GM06990 (cell line): ENCODE measurements at regions not wholly inside any gene's neighbourhood (a gene's known extent, or its start where the extent isn't known, plus 50 kb on each side); places are given as distances from the start of the nearest gene placed in this dataset.

Experiments
- DNase-seq: peaks from one replicate; pipeline ENCODE4 v3.0.0-alpha.2; 2011; ENCODE audit not compliant: insufficient read length; ENCODE audit errors: extremely low read depth
- H3K27me3 ChIP-seq: replicated peaks from 2 replicates; pipeline ENCODE4 v1.6.0; 2011; ENCODE audit warnings: low read length; ENCODE audit not compliant: control insufficient read depth, insufficient read depth
- H3K36me3 ChIP-seq: 2 replicates; pipeline ENCODE4 v1.5.1; 2011; ENCODE audit warnings: low read length; ENCODE audit not compliant: control insufficient read depth, insufficient read depth
- H3K4me3 ChIP-seq: replicated peaks from 2 replicates; pipeline ENCODE4 v1.5.1; 2011; ENCODE audit warnings: low read depth, mild to moderate bottlenecking, control low read depth, low read length
- TF ChIP-seq, protein P1 (sequence below): IDR thresholded peaks from 2 replicates; pipeline ENCODE4 v1.5.1; 2011; ENCODE audit warnings: low read length, control low read depth, mild to moderate bottlenecking, inconsistent platforms; ENCODE audit not compliant: insufficient read depth, poor library complexity, severe bottlenecking

DNA sequence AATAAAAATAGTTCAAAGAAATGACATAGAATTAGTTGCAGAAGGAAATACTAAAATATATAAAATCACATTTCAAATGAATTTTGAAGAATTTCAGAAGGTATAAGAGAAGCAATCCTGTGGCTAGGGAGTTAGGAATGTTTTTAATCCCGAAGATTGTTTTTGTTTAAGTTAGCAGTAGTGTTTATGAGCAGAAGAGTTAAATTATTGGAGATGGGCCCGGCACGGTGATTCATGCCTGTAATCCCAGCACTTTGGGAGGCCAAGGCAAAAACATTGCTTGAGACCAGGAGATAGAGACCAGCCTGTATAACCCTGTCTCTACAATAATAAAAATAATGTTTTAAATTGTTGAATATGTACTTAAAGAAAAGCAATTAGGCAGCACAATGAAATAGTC, 432.5 kb downstream of the MFSD1 start:
- Histone ChIP-seq H3K4me3 (no peak overlapping the region), H3K27me3 (no peaks in the 10 kb centered on the region), H3K36me3 (no peaks in the 10 kb centered on the region)
- DNase-seq = no peak
- TF ChIP-seq, protein P1, sequence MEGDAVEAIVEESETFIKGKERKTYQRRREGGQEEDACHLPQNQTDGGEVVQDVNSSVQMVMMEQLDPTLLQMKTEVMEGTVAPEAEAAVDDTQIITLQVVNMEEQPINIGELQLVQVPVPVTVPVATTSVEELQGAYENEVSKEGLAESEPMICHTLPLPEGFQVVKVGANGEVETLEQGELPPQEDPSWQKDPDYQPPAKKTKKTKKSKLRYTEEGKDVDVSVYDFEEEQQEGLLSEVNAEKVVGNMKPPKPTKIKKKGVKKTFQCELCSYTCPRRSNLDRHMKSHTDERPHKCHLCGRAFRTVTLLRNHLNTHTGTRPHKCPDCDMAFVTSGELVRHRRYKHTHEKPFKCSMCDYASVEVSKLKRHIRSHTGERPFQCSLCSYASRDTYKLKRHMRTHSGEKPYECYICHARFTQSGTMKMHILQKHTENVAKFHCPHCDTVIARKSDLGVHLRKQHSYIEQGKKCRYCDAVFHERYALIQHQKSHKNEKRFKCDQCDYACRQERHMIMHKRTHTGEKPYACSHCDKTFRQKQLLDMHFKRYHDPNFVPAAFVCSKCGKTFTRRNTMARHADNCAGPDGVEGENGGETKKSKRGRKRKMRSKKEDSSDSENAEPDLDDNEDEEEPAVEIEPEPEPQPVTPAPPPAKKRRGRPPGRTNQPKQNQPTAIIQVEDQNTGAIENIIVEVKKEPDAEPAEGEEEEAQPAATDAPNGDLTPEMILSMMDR = no peak

DNA sequence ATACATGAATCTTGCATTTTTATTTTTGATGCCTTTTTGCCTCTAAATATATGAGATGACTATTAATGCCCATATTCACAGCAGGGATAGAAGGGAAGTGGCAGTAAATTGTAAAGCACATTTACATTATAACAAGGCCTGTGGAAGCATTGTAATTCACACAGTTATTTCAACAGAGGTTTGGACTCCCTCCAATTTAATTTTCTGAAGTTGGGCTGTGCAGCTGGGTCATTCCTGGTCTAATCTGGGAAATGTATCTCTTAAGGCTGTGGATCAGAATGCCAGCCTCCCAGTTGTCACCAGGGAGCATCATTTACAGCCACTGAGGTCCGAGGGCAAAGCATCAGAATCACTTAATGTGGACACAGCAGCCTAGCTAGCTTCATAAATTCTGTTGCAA, 434.5 kb downstream of the MFSD1 start:
- H3K4me3 ChIP-seq = no peak overlapping the region
- no peak for DNase-seq
- TF ChIP-seq, protein P1 = no peak
- no peaks in the 10 kb centered on the region for H3K36me3 ChIP-seq
- no peaks in the 10 kb centered on the region for H3K27me3 ChIP-seq

DNA sequence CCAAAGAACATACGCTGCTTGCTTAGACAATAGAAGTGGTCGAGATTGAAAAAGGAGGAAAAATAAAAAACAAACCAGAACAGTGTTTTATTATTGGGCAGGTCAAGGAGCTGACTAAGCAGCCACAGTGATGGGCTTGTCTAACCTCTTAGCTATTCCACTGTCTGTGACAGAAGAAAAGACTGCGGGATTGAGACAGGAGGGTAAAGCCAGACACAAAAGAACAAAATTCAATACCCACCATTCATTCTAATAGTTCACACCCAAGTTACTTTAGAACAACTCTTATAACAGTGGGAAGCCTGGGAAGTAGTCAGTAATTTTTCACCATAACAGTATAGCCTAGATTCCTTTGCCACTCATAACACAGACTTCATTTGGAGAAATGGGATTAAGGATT, 435.4 kb downstream of the MFSD1 start:
- TF ChIP-seq, protein P1 = no peak
- Histone ChIP-seq H3K4me3 (no peak overlapping the region), H3K27me3 (no peaks in the 10 kb centered on the region), H3K36me3 (no peaks in the 10 kb centered on the region)
- DNase-seq = no peak

DNA sequence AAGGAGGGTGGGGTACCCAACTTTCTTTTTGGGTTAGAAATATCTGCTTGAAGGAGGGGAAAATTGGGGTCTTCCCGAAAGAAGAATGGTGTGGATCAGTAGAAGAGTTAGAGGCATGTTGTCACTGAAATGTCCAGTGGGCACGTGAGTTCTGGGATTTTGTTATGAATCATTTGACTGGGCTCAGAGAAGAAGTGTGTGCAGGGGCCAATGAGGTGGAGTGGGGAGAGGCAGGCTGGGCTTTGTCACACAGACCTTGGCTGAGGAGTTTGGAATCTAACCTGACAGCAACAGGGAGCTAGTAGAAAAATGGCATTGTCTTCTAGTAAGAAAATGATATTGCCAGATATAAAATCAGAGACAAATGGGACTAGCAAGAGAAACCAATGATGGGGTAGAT, 436.8 kb downstream of the MFSD1 start:
- TF ChIP-seq, protein P1 = no peak
- no peak for DNase-seq
- Histone ChIP-seq H3K27me3 (no peaks in the 10 kb centered on the region), H3K4me3 (no peak overlapping the region), H3K36me3 (no peaks in the 10 kb centered on the region)

DNA sequence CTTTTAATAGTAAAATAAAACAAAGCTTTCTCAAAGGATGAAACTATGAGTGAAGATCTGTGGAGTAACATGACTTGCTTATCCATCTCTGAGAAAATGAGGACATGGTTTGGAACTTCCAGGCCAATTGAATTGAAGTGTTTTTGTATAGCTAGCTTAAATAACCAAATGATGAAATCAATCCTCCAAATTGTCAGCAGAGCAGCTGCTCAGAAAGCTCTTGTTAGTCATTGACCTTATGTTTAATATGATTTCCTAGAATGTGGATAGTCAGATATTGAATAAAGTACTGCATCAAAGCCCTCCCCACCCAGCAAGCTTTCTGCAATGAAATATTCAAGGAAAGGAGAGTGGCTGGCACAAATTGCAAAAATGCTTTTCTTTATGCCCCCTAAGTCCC, 437.2 kb downstream of the MFSD1 start:
- Histone ChIP-seq H3K36me3 (no peaks in the 10 kb centered on the region), H3K4me3 (no peak overlapping the region), H3K27me3 (no peaks in the 10 kb centered on the region)
- TF ChIP-seq, protein P1 = no peak
- no peak for DNase-seq

DNA sequence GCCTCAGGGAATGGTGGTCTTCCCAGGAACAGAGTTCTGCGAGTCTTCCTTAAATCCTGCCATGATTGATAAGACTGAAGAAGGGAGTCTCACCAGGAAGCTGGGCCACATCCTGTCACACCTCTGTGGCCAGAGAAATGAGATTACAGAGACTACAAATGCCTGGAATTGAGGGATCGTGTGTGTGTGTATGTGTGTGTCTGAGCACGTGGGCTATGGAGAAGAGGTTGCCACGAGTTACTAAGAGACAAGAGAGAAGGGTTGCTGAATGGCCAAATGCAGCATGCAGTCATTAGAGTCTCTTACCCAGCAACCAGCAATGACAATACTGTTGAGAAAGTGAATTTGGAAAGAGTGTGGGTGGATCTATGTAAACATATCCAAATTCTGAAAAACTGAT, 443.1 kb downstream of the MFSD1 start:
- H3K4me3 ChIP-seq = no peak overlapping the region
- TF ChIP-seq, protein P1 = no peak
- no peaks in the 10 kb centered on the region for H3K27me3 ChIP-seq
- DNase-seq = no peak
- H3K36me3 ChIP-seq = no peaks in the 10 kb centered on the region
